ENCODE measurements at regions not wholly inside any gene's neighbourhood (a gene's known extent, or its start where the extent isn't known, plus 50 kb on each side); places are given as distances from the start of the nearest gene placed in this dataset.
A peak's percentile ranks its signal among the peaks of the same experiment; 100 is the strongest.
"Not testable (repeated sequence)": the region's sequence is repeated elsewhere in the genome, so short reads cannot be mapped to it uniquely, and the experiment has no call there.

DNA sequence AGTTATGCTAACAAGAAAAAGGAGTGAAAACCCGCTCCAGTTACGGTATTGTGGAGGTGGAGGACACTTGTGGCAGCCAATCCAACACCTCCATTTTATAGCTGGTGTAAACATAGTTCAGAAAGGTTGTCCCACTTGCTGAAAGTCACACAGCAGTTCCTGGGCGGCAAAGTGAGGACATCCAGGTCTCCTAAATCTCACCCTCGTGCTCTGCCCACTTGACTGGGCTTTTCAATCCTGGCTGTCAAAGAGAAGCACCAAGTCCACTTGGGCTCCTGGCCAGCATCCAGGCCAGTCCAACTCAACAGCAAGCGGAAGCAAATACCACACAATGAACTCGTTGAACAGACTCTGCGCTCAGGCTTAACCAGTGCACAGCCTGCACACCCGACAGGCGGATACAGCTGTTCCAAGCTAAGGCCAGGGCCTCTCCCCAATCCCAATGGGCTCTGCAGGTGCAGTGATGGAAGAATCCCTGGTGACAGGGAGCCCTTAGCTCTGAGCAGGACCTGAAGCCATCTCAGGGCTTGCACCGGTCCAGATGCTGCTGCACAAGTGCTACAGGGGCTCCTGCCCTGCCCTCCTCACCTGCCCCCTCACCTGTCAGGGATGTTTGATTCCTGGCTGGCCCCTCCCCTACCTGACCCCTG lies 89.8 kb upstream of the METTL9 start:
- H3K4me3 ChIP-seq (ENCODE audit: low read length); H3K9me3 ChIP-seq (ENCODE audit: control insufficient read depth, low read depth, low read length); H3K36me3 ChIP-seq (ENCODE audit: control insufficient read depth, low read depth, low read length); H3K27ac ChIP-seq (ENCODE audit: low read length); H3K4me1 ChIP-seq (ENCODE audit: control insufficient read depth, low read depth, low read length); H3K27me3 ChIP-seq (ENCODE audit: control insufficient read depth, insufficient read depth, low read length); H3K9ac ChIP-seq (ENCODE audit: low read length): not testable (repeated sequence)

DNA sequence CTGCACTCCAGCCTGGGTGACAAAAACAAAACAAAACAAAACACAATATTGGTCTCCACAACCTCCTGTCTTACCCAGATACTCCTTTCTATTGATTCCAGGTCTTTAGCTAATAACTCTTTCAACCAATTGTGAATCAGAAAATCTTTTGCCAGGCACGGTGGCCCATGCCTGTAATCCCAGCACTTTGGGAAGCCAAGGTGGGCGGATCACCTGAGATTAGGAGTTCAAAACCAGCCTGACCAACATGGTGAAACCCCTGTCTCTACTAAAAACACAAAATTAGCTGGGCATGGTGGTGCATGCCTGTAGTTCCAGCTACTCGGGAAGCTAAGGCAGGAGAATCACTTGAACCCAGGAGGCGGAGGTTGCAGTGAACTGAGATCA lies 88.5 kb upstream of the METTL9 start:
- not testable (repeated sequence) for H3K27me3 ChIP-seq (ENCODE audit: control insufficient read depth, insufficient read depth, low read length); H3K4me3 ChIP-seq (ENCODE audit: low read length); H3K9ac ChIP-seq (ENCODE audit: low read length); H3K27ac ChIP-seq (ENCODE audit: low read length); H3K4me1 ChIP-seq (ENCODE audit: control insufficient read depth, low read depth, low read length); H3K9me3 ChIP-seq (ENCODE audit: control insufficient read depth, low read depth, low read length)
- H3K36me3 ChIP-seq (ENCODE audit: control insufficient read depth, low read depth, low read length) = peaks cover 12% of the 10 kb centered on the region

DNA sequence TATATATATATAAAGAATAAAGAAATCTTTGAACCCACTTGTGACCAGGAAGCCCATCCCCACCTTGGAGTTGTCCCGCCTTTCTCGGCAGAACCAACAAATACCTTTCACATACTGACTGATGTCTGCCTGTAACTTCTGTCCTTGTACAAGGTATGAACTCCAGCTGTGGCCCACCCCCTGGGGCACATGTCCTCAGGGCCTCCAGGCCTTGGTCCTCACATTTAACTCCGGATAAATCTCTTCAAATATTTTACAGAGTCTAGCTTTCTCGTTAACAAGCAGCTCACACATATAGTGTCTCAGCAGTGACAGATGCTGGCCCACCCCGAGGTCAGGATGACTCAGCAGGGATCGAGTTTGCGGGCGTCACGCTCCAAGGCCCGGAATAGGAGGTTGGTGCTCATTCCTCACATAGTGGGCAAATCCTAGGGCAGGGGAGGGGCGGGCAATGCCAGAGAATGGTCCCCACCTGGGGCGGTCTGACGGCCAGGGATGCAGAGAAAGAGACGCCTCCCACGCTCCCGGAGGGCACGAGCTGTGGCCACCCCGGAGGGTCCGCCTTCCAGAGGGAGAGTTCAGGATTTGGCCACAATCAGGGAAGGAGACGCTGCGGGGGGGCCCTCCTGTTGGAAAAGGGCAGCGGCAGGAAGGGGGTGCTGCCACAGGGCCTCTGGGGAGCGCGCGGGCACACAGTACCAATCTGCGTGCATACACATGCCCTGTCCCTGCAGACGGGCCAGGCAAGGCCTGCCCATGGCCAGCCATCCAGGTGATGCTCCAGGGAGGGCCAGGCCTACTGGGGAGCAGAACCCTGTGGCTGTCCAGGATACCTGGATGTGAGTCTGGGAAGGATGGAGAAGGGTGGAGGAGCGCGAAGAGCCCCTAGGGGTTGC lies 87.8 kb upstream of the METTL9 start:
- H3K36me3 ChIP-seq (ENCODE audit: control insufficient read depth, low read depth, low read length) = peaks cover 13% of the 10 kb centered on the region
- H3K27ac ChIP-seq (ENCODE audit: low read length); H3K4me3 ChIP-seq (ENCODE audit: low read length); H3K27me3 ChIP-seq (ENCODE audit: control insufficient read depth, insufficient read depth, low read length); H3K4me1 ChIP-seq (ENCODE audit: control insufficient read depth, low read depth, low read length); H3K9ac ChIP-seq (ENCODE audit: low read length); H3K9me3 ChIP-seq (ENCODE audit: control insufficient read depth, low read depth, low read length): not testable (repeated sequence)

DNA sequence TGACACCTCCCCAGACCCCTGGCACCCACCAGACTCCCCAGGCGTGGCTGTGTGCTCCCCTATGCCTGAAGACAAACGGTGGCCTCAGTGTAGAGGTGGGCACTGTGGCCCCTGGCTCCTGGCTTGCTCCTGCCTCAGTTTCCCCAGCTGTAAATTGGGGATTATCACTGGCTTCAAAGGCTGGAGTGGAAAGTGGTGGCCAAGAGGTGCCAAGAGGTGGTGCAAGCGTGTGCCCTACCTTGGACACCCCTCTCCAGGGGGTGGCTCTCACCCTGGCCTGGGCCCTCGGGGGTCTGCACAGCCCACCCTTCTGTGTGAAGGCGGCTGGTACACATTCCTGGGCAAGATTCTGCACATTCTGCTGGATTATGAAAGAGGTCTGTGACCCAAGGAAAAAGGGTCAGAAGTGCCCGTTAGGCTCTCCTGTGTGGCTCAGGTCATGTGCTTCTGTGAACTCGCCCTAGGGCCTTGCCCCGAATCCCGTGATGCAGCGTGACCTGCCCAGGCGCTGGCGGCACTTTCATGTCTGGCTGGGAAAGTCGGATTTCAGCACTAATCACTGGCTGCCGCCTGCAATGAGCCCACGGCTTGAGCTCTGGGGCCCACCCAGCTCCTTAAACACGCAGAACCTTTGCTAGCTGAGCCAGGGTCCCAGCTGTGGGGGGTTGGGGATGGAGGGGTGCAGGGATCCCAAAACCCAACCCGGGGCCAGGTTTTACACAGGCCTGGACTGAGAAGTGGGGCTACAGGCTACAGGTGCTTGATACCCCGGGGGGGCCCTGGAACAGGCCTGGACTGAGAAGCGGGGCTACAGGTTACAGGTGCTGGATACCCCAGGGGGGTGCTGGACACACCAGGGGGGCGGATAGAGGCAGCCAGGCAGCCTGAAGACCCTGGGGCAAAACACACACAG lies 86.8 kb upstream of the METTL9 start:
- not testable (repeated sequence) for H3K9ac ChIP-seq (ENCODE audit: low read length); H3K4me3 ChIP-seq (ENCODE audit: low read length); H3K27ac ChIP-seq (ENCODE audit: low read length); H3K9me3 ChIP-seq (ENCODE audit: control insufficient read depth, low read depth, low read length); H3K27me3 ChIP-seq (ENCODE audit: control insufficient read depth, insufficient read depth, low read length); H3K4me1 ChIP-seq (ENCODE audit: control insufficient read depth, low read depth, low read length)
- peaks cover 13% of the 10 kb centered on the region for H3K36me3 ChIP-seq (ENCODE audit: control insufficient read depth, low read depth, low read length)

DNA sequence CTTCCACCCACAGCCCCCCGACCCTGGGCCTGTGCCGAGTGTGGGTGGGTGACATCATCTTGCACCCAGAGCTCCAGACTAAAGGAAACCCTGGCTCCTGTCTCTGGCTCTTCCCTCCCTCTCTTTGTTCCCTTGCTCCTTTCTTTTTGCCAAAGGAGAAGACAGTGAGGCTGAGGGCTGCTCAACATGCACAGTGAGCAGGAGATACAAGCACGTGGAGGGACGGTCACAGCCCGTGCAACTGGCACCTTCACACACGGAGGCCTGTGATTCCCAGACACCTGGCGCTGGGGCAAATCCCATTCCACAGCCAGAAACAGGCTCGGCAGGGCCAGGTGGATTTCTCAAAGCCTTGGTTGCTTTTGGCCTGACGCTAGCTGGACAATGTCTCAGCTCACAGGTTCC lies 86.0 kb upstream of the METTL9 start:
- not testable (repeated sequence) for H3K9me3 ChIP-seq (ENCODE audit: control insufficient read depth, low read depth, low read length); H3K27ac ChIP-seq (ENCODE audit: low read length); H3K4me3 ChIP-seq (ENCODE audit: low read length); H3K4me1 ChIP-seq (ENCODE audit: control insufficient read depth, low read depth, low read length); H3K27me3 ChIP-seq (ENCODE audit: control insufficient read depth, insufficient read depth, low read length); H3K9ac ChIP-seq (ENCODE audit: low read length)
- peaks cover 13% of the 10 kb centered on the region for H3K36me3 ChIP-seq (ENCODE audit: control insufficient read depth, low read depth, low read length)

DNA sequence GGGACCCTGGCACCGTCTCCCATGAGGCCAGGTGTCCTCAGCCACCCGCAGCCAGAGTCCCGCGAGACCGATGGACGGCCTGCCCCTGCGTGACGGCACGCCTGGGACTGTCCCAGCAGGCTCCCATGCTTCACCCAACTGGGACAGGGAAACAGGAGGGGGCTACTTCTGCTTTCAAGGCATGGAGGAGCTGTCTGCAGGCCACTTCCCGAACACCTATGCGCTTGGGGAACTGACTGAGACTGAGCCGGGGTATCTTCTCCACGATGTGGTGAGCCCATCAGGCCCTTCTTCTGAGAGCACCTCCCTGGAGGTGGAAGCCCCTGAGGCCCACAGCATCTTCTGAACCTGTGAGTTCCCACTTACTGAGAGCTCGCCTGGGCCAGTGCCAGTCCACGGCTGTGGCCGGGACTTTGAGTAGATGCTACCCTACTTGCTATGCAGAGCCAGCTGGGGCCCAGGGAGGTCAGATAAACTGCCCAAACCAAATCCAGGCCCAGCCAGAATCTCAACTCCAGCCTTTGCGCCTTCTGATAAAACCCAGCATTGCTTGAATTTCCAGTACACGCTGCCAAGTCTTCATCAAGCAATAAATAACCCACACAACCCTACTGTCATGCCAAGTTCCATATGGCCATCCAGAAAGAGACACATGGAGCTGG lies 85.4 kb upstream of the METTL9 start:
- not testable (repeated sequence) for H3K4me1 ChIP-seq (ENCODE audit: control insufficient read depth, low read depth, low read length); H3K27ac ChIP-seq (ENCODE audit: low read length); H3K9ac ChIP-seq (ENCODE audit: low read length); H3K4me3 ChIP-seq (ENCODE audit: low read length); H3K27me3 ChIP-seq (ENCODE audit: control insufficient read depth, insufficient read depth, low read length); H3K9me3 ChIP-seq (ENCODE audit: control insufficient read depth, low read depth, low read length)
- H3K36me3 ChIP-seq (ENCODE audit: control insufficient read depth, low read depth, low read length) = peaks cover 13% of the 10 kb centered on the region

DNA sequence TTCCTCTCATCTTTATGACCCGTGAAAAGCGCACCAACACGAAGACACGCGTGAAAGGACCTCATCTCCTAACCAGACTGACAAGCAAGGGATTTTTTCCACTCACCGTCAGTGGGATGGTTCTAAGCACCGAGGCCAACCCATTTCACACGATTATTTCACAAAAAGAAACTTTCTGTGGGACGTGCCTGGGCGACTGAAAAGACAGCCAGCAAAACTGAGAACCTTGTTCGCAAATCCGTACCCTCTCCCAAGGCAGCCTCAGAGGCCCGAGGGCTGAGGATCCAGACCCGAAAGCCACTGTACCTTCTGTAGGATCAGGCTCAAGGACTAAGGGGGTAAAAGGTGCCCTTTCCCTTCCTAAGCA lies 84.9 kb upstream of the METTL9 start:
- not testable (repeated sequence) for H3K4me1 ChIP-seq (ENCODE audit: control insufficient read depth, low read depth, low read length); H3K27ac ChIP-seq (ENCODE audit: low read length); H3K27me3 ChIP-seq (ENCODE audit: control insufficient read depth, insufficient read depth, low read length); H3K4me3 ChIP-seq (ENCODE audit: low read length); H3K9ac ChIP-seq (ENCODE audit: low read length); H3K9me3 ChIP-seq (ENCODE audit: control insufficient read depth, low read depth, low read length)
- peaks cover 13% of the 10 kb centered on the region for H3K36me3 ChIP-seq (ENCODE audit: control insufficient read depth, low read depth, low read length)

DNA sequence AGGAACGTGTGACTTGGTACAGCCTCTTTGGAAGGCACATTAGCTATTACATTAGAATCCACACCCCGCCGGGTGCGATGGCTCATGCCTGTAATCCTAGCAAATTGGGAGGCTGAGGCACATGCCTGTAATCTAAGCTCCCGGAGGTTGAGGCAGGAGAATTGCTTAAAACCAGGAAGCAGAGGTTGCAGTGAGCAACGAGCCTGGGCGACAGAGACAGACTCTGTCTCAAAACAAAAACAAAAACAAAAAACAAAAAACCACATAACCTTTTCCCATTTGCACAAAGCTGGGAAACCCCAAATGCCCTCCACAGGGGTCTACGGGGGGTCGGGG lies 82.7 kb upstream of the METTL9 start:
- not testable (repeated sequence) for H3K4me3 ChIP-seq (ENCODE audit: low read length); H3K4me1 ChIP-seq (ENCODE audit: control insufficient read depth, low read depth, low read length)

DNA sequence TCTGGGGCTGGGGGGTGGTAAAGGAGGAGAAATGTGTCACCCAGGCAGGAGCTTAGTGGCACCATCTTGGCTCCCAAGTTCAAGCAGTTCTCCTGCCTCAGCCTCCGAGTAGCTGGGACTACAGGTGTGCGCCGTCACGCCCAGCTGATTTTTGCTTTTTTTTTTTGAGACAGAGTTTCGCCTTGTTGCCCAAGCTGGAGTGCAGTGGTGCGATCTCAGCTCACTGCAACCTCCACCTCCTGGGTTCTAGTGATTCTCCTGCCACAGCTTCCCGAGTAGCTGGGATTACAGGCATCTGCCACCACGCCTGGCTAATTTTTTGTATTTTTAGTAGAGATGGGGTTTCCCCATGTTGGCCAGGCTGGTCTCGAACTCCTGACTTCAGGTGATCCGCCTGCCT lies 82.1 kb upstream of the METTL9 start:
- not testable (repeated sequence) for H3K27ac ChIP-seq (ENCODE audit: low read length); H3K4me3 ChIP-seq (ENCODE audit: low read length); H3K36me3 ChIP-seq (ENCODE audit: control insufficient read depth, low read depth, low read length); H3K9ac ChIP-seq (ENCODE audit: low read length); H3K27me3 ChIP-seq (ENCODE audit: control insufficient read depth, insufficient read depth, low read length); H3K9me3 ChIP-seq (ENCODE audit: control insufficient read depth, low read depth, low read length)
- H3K4me1 ChIP-seq (ENCODE audit: control insufficient read depth, low read depth, low read length) = peaks cover 11% of the 10 kb centered on the region

More for the DNA sequence above, 82.7 kb upstream of the METTL9 start:
- H3K9ac ChIP-seq (ENCODE audit: low read length); H3K27ac ChIP-seq (ENCODE audit: low read length); H3K27me3 ChIP-seq (ENCODE audit: control insufficient read depth, insufficient read depth, low read length); H3K9me3 ChIP-seq (ENCODE audit: control insufficient read depth, low read depth, low read length): not testable (repeated sequence)
- peaks cover 13% of the 10 kb centered on the region for H3K36me3 ChIP-seq (ENCODE audit: control insufficient read depth, low read depth, low read length)

DNA sequence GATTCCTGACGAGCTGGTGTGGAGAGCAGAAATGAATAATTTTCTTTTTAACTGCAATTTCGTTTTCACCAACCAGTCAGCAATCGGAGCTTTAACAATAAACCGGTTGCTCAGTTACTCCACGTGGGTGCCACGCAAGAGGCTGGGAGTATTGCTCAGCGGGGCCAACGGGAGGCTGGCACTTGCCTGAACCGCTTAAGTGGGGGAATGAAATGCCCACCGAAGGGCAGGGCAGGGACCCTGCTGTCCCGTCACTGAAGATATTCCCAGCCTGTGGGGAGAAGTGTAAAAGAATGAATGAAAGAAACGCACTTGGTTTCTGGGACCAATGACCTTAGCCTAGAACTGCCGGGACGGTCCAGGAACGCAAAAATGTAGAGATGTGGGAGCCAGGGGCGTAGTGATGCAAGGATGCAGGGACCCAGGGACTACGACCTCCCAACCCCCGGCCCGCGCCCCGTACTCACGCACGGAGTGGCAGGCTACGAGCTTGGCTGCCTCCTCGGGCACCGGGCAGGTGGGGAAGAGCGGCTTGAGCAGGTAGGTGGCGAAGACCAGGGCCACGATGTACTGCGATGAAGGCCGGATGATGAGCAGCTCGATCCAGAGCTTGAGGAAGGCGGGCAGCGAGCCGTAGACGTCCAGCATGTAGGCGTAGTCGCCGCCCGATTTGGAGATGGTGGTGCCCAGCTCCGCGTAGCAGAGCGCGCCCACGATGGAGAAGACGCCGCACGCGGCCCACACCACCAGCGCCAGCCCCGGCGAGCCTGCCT lies 79.8 kb upstream of the METTL9 start:
- peaks cover 23% of the 10 kb centered on the region for H3K4me1 ChIP-seq (ENCODE audit: control insufficient read depth, low read depth, low read length)
- H3K27me3 ChIP-seq (ENCODE audit: control insufficient read depth, insufficient read depth, low read length); H3K9me3 ChIP-seq (ENCODE audit: control insufficient read depth, low read depth, low read length); H3K36me3 ChIP-seq (ENCODE audit: control insufficient read depth, low read depth, low read length): not testable (repeated sequence)
- peak overlapping the region; percentile 64 for H3K4me3 ChIP-seq (ENCODE audit: low read length)
- peak overlapping the region; percentile 72 for H3K9ac ChIP-seq (ENCODE audit: low read length)
- peak overlapping the region; percentile 24 for H3K27ac ChIP-seq (ENCODE audit: low read length)
